B cell (primary cell): ENCODE measurements at regions not wholly inside any gene's neighbourhood (a gene's known extent, or its start where the extent isn't known, plus 50 kb on each side); places are given as distances from the start of the nearest gene placed in this dataset.

Source experiments
- ATAC-seq: fragments of 200-7000 bp; cut with Tn5 transposase; one replicate; pipeline ENCODE4 v1.10.0; 2021; ENCODE audit warnings: low read depth, mild to moderate bottlenecking, moderate number of reproducible peaks, moderate library complexity
- CTCF ChIA-PET: fragments of 350-600 bp; sonication (Branson Sonifier 250); formaldehyde crosslinking; loops from one replicate; lab custom pipeline; 2021; ENCODE audit warnings: antibody characterized with exemption, inconsistent platforms; lab: Charles Lee
- POLR2A ChIA-PET: fragments of 350-600 bp; sonication (Branson Sonifier 250); formaldehyde crosslinking; loops from one replicate; lab custom pipeline; 2021; ENCODE audit warnings: antibody characterized with exemption; lab: Charles Lee
- DNase-seq: peaks from one replicate; pipeline ENCODE4 v3.0.0; 2013
- H2AFZ ChIP-seq: 2 replicates; pipeline ENCODE4 v1.6.1; 2012; ENCODE audit warnings: mild to moderate bottlenecking, low read depth, low read length; ENCODE audit not compliant: insufficient read depth, poor library complexity, severe bottlenecking
- H3K27ac ChIP-seq, 2 donors: 1 replicate in 1 of 2; 2 replicates in 1 of 2; pipeline ENCODE4 v1.5.1; 2012 to 2013; ENCODE audit warnings: low read length in 2 of 2, mild to moderate bottlenecking in 2 of 2, moderate library complexity in 1 of 2
- H3K27me3 ChIP-seq, 4 experiments: fragments of 200-600 bp in 1 of 4; sonication (generic) in 1 of 4; replicated peaks in 1 of 4; 1 replicate in 2 of 4; 2 replicates in 2 of 4; pipeline versions ENCODE4 v1.6.1 to v1.7.0; 2013 to 2016; ENCODE audit warnings: low read length in 3 of 4, mild to moderate bottlenecking in 2 of 4, mixed read lengths in 1 of 4, moderate library complexity in 1 of 4; ENCODE audit not compliant: insufficient read depth in 4 of 4, control insufficient read depth in 3 of 4; ENCODE audit errors: control extremely low read depth in 1 of 4
- H3K36me3 ChIP-seq, 2 experiments: replicated peaks in 1 of 2; 1 replicate in 1 of 2; 2 replicates in 1 of 2; pipeline versions ENCODE4 v1.6.1 to v1.7.1; 2013; ENCODE audit warnings: low read length in 1 of 2; ENCODE audit not compliant: insufficient read depth in 2 of 2, control insufficient read depth in 1 of 2; ENCODE audit errors: control extremely low read depth in 1 of 2, extremely low read depth in 1 of 2
- H3K4me1 ChIP-seq, 2 donors: fragments of 200-600 bp in 1 of 2; sonication (generic) in 1 of 2; 1 replicate in 1 of 2; 2 replicates in 1 of 2; pipeline versions ENCODE4 v1.5.1 to v1.6.1; 2013 to 2017; ENCODE audit warnings: low read length in 2 of 2; ENCODE audit not compliant: control insufficient read depth in 2 of 2, insufficient read depth in 2 of 2
- H3K4me2 ChIP-seq: replicated peaks from 2 replicates; pipeline ENCODE3; 2012; ENCODE audit warnings: mild to moderate bottlenecking, low read depth, low read length; ENCODE audit not compliant: poor library complexity, severe bottlenecking
- H3K4me3 ChIP-seq, 5 experiments: fragments of 200-600 bp in 1 of 5; sonication (generic) in 1 of 5; 1 replicate in 3 of 5; 2 replicates in 2 of 5; pipeline versions ENCODE4 v1.5.1 to v1.7.0; 2011 to 2016; ENCODE audit warnings: low read length in 4 of 5, mild to moderate bottlenecking in 4 of 5, low read depth in 2 of 5, control low read depth in 1 of 5, moderate library complexity in 1 of 5; ENCODE audit not compliant: insufficient read depth in 1 of 5; ENCODE audit errors: control extremely low read depth in 1 of 5, extremely low read depth in 1 of 5
- H3K79me2 ChIP-seq: fragments of 200-600 bp; sonication (generic); one replicate; pipeline ENCODE4 v1.6.0; 2016; ENCODE audit warnings: low read length; ENCODE audit not compliant: control insufficient read depth, insufficient read depth
- H3K9ac ChIP-seq: fragments of 200-600 bp; sonication (generic); 2 replicates; pipeline ENCODE4 v1.6.1; 2017; ENCODE audit warnings: mild to moderate bottlenecking, low read length, moderate library complexity
- H3K9me3 ChIP-seq, 3 donors: one replicate each; pipeline versions ENCODE4 v1.6.1 to v1.7.1; 2013; ENCODE audit warnings: low read length in 2 of 3; ENCODE audit not compliant: control insufficient read depth in 2 of 3, insufficient read depth in 1 of 3; ENCODE audit errors: control extremely low read depth in 1 of 3
- H4K20me1 ChIP-seq: 2 replicates; pipeline ENCODE4 v1.6.0; 2012; ENCODE audit warnings: mild to moderate bottlenecking, low read length; ENCODE audit not compliant: insufficient read depth, control insufficient read depth, poor library complexity, severe bottlenecking
- H3K27ac Mint-ChIP-seq: one replicate; pipeline ENCODE4 v1.8.0; 2021; ENCODE audit warnings: mixed read lengths
- H3K27me3 Mint-ChIP-seq: one replicate; pipeline ENCODE4 v1.8.0; 2021; ENCODE audit warnings: mixed read lengths
- H3K4me1 Mint-ChIP-seq: one replicate; pipeline ENCODE4 v1.8.0; 2021; ENCODE audit warnings: mixed read lengths
- H3K4me3 Mint-ChIP-seq: one replicate; pipeline ENCODE4 v1.8.0; 2021; ENCODE audit warnings: mixed read lengths
- H3K9me3 Mint-ChIP-seq: one replicate; pipeline ENCODE4 v1.8.0; 2022; ENCODE audit warnings: mixed read lengths; ENCODE audit not compliant: insufficient read depth
- EZH2 ChIP-seq: IDR thresholded peaks from 2 replicates; pipeline ENCODE4 v1.6.1; 2012; ENCODE audit warnings: borderline replicate concordance, low read depth, mild to moderate bottlenecking, moderate library complexity, low read length; ENCODE audit not compliant: insufficient read depth, poor library complexity, severe bottlenecking
- WGBS: methylation state at CpG from one replicate; pipeline ENCODE4 v1.1.5; 2013; ENCODE audit warnings: missing lambda C conversion rate; ENCODE audit not compliant: insufficient coverage; 5-methylcytosine and 5-hydroxymethylcytosine counted together
- intact Hi-C: fragments of 100-400 bp; cut with micrococcal nuclease; formaldehyde crosslinking; loops from one replicate; pipeline ENCODE4 v1.10.0; 2022
- TF ChIP-seq, protein P1 (sequence below): fragments of 200-600 bp; IDR thresholded peaks from one replicate; pipeline ENCODE4 v1.8.0; 2022; ENCODE audit warnings: antibody characterized with exemption, mild to moderate bottlenecking

DNA sequence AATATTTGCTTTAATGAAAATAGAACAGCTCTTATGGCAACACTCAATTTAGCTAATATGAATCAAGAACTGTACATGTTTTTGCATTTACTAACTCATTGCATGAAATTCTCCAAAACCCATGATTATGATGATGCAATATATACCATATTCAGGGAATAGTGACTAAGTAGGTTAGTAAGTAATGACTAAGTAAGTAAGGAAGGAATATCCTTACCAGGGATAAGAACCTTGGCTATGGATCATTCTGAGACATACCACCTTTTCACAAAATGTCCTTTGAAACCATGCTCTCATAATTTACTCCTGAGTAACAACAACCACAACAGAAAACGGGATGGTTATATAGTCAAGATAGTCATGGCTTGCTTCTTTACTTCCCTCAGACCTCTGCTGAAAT is 1513.0 kb downstream of the STIM2 start:
- H4K20me1 ChIP-seq, result no peaks in the 10 kb centered on the region
- H3K36me3 ChIP-seq, result no peaks in the 10 kb centered on the region
- ATAC-seq (no peak), DNase-seq (no peak)
- no peak overlapping the region for H3K4me3 ChIP-seq
- H3K27me3 Mint-ChIP-seq, result no peaks in the 10 kb centered on the region
- ChIA-PET POLR2A (no interaction called here), CTCF (no interaction called here)
- no peak overlapping the region for H3K9ac ChIP-seq
- no peaks in the 10 kb centered on the region for H3K79me2 ChIP-seq
- intact Hi-C loops, result no loop called here
- TF ChIP-seq, protein P1, sequence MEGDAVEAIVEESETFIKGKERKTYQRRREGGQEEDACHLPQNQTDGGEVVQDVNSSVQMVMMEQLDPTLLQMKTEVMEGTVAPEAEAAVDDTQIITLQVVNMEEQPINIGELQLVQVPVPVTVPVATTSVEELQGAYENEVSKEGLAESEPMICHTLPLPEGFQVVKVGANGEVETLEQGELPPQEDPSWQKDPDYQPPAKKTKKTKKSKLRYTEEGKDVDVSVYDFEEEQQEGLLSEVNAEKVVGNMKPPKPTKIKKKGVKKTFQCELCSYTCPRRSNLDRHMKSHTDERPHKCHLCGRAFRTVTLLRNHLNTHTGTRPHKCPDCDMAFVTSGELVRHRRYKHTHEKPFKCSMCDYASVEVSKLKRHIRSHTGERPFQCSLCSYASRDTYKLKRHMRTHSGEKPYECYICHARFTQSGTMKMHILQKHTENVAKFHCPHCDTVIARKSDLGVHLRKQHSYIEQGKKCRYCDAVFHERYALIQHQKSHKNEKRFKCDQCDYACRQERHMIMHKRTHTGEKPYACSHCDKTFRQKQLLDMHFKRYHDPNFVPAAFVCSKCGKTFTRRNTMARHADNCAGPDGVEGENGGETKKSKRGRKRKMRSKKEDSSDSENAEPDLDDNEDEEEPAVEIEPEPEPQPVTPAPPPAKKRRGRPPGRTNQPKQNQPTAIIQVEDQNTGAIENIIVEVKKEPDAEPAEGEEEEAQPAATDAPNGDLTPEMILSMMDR, result no peak
- TF ChIP-seq EZH2, result no peak
- H2AFZ ChIP-seq, result no peak overlapping the region
- H3K27me3 ChIP-seq, result no peaks in the 10 kb centered on the region
- H3K4me1 ChIP-seq, result no peaks in the 10 kb centered on the region
- no peak overlapping the region for H3K4me3 Mint-ChIP-seq
- no peaks in the 10 kb centered on the region for H3K4me1 Mint-ChIP-seq
- H3K27ac Mint-ChIP-seq, result no peak overlapping the region
- H3K9me3 Mint-ChIP-seq, result peaks cover 5% of the 10 kb centered on the region
- H3K27ac ChIP-seq, result no peak overlapping the region
- H3K4me2 ChIP-seq, result no peak overlapping the region
- no peaks in the 10 kb centered on the region for H3K9me3 ChIP-seq
- no CpG with 5 or more reads among the region's 1 CpG for WGBS

DNA sequence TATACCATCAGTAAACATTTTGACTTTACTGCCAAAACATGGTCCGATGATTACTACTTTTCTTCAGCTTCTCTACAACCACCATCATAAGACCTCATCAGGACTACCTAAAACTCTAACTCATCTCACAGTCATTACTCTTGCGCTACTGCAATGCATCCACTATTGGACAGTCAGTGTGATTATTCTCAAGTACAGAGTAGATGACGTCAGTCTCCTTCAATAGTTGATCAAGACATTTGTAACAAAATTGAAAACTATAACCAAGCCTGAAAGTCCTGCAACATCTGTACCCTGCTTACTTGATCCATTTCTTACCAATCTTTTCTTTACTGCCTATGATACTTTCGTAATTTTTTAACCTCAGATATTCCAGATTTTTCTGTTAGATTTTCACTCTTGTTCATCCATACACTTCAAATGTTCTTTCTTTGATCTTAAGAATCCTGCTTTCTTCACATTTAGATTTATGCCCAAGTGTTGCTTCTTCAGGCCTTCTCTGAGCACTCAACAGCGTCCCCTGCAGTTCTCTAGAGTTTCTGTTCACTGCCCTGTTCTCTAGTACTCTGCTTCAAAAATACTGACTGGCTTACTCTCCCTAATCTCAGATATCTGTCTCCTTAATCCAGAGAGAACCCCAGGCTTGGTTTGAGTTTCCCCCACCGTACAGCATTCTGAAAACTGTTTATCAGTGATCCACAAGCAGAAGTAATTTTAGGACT is 1517.6 kb downstream of the STIM2 start:
- intact Hi-C loops, result no loop called here
- H3K79me2 ChIP-seq, result no peaks in the 10 kb centered on the region
- no peak for ATAC-seq
- Mint-ChIP-seq H3K27ac (no peak overlapping the region), H3K4me3 (no peak overlapping the region), H3K27me3 (no peaks in the 10 kb centered on the region), H3K4me1 (no peaks in the 10 kb centered on the region), H3K9me3 (peaks cover under 1% of the 10 kb centered on the region)
- H3K4me3 ChIP-seq, result no peak overlapping the region
- H3K4me2 ChIP-seq, result no peak overlapping the region
- no peaks in the 10 kb centered on the region for H3K4me1 ChIP-seq
- POLR2A ChIA-PET, result no interaction called here
- DNase-seq, result no peak
- no peaks in the 10 kb centered on the region for H3K9me3 ChIP-seq
- CTCF ChIA-PET, result no interaction called here
- H3K27ac ChIP-seq, result no peak overlapping the region
- H4K20me1 ChIP-seq, result no peaks in the 10 kb centered on the region
- H3K9ac ChIP-seq, result no peak overlapping the region
- no peaks in the 10 kb centered on the region for H3K27me3 ChIP-seq
- no peak overlapping the region for H2AFZ ChIP-seq
- 85% methylated on average over 5 of the region's 6 CpGs for WGBS
- no peak for TF ChIP-seq EZH2
- TF ChIP-seq, protein P1, result no peak
- H3K36me3 ChIP-seq, result no peaks in the 10 kb centered on the region
